ENCODE measurements at regions not wholly inside any gene's neighbourhood (a gene's known extent, or its start where the extent isn't known, plus 50 kb on each side); places are given as distances from the start of the nearest gene placed in this dataset.

DNA sequence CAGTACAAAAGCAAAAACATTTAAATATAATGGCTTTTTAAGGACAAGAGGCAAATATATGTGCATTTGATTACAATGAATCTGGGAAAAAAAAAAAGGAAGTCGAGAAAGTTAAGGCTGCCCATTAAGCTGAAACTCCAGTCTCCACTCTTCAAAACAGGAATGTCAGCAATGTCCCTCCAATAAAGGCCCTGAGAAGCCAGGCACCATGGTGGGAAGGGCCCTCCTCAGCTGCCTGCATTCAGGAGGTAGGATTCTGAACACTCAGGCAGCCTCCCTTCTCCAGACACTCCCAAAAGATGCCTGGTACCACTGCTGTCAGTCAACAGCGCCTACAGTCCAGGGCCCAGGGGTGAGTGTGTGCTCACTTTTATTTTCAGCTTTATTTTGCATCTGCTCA is 121.3 kb upstream of the MGMT start:
- TF ChIP-seq, protein P1, sequence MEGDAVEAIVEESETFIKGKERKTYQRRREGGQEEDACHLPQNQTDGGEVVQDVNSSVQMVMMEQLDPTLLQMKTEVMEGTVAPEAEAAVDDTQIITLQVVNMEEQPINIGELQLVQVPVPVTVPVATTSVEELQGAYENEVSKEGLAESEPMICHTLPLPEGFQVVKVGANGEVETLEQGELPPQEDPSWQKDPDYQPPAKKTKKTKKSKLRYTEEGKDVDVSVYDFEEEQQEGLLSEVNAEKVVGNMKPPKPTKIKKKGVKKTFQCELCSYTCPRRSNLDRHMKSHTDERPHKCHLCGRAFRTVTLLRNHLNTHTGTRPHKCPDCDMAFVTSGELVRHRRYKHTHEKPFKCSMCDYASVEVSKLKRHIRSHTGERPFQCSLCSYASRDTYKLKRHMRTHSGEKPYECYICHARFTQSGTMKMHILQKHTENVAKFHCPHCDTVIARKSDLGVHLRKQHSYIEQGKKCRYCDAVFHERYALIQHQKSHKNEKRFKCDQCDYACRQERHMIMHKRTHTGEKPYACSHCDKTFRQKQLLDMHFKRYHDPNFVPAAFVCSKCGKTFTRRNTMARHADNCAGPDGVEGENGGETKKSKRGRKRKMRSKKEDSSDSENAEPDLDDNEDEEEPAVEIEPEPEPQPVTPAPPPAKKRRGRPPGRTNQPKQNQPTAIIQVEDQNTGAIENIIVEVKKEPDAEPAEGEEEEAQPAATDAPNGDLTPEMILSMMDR (IDR thresholded peaks at IDR 0.05) = no peak
- TF ChIP-seq EZH2 (IDR thresholded peaks at IDR 0.05) = no peak
- TF ChIP-seq EZH2phosphoT487 (IDR thresholded peaks at IDR 0.05) = no peak
